ENCODE measurements at regions not wholly inside any gene's neighbourhood (a gene's known extent, or its start where the extent isn't known, plus 50 kb on each side); places are given as distances from the start of the nearest gene placed in this dataset.
"Not testable (repeated sequence)": the region's sequence is repeated elsewhere in the genome, so short reads cannot be mapped to it uniquely, and the experiment has no call there.

DNA sequence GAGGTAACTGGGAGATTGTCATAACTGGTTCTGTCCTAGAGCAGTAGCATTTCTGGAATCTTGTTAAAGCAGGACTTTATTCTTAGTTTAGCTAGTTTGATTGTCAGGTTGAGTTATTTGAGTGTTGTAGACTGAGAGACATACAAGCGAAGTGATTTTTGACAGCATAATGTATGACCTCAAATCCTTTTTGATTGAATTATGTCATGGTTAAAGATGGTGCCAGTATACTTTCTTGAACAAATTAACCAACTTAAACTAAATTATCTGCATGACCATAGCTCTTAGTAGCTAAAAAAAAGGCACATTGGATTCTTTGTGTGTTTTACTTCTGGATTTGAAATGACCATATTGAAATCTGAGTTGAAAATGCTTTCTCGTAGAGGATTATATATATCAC, 626.6 kb downstream of the TMTC2 start:
- no peak for DNase-seq

DNA sequence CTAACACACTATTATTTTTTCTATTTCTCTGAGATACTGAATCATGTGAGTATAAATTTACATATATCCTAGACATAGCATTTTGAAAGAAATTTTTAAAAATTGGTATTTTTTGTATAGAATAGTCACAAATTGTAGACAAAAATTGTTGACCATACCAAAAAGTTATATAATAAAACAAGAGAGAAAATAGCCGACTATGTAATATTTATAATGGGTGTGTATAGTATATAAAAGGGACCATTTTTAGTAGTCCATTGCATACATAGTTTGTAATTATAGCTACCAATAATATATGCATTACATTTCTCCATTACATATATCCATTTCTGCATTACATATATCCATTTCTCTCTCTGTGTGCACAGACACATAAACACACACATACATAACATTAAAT, 590.2 kb downstream of the TMTC2 start:
- DNase-seq, result no peak

DNA sequence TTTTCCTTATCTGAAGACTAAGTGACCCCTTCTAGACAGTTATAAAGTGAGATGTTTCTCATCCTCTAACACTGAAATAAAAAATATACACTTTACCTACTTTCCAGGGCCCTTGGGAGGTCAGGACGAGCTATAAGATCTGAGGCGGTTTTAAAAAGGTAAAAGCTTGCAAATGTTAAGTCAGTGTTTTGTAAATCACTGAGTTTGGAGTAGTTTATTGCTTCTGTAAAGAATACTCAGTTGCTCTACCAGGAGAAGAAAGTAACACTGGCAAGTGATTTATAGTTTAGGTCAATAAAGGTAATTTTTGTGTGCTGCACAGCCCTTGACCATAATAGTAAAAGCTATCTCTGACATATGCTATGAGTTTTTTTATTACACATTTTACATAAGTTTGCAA, 584.5 kb downstream of the TMTC2 start:
- DNase-seq, result no peak

DNA sequence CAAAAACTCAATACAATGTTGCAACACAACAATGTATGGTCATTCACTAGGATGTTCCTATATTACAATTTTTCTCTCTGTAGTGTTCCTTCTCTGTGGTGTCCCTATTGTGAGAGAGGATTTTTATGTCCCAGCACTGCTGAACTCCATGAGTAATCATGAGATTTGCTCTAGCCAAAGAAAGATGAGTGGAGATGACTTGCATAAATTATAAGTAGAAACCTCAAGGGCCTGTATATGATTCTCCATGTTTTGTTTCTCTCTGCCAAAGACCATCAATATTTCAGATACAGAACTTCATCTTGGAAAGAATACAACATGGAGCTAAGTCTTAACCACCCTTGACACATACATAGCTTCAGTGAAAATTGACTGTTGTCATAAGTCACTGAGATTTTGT, 579.1 kb downstream of the TMTC2 start:
- DNase-seq, result no peak

DNA sequence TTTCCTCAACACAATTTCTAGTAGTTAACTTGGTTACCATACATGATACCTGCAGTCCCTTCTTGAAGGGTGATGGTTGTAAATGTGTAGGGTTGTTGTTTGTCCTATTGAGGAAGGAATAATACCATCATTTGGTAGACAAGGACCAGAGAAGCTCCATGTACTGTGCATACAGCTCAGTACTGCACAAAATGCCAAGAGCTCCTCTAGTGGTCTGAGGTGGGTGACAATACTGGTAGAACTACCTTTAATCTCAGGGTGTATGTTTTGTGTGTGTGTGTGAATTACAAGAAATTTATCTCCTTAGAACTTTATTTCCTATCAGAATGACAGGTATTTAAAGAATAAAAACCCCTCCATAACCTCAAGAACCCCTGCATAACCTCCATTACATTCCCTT, 575.3 kb downstream of the TMTC2 start:
- DNase-seq, result no peak

DNA sequence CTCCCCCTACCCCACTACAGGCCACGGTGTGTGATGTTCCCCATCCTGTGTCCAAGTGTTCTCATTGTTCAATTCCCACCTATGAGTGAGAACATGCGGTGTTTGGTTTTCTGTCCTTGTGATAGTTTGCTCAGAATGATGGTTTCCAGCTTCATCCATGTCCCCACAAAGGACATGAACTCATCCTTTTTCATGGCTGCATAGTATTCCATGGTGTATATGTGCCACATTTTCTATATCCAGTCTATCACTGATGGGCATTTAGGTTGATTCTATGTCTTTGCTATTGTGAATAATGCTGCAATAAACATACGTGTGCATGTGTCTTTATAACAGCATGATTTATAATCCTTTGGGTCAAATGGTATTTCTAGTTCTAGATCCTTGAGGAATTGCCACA, 573.4 kb downstream of the TMTC2 start:
- not testable (repeated sequence) for DNase-seq

DNA sequence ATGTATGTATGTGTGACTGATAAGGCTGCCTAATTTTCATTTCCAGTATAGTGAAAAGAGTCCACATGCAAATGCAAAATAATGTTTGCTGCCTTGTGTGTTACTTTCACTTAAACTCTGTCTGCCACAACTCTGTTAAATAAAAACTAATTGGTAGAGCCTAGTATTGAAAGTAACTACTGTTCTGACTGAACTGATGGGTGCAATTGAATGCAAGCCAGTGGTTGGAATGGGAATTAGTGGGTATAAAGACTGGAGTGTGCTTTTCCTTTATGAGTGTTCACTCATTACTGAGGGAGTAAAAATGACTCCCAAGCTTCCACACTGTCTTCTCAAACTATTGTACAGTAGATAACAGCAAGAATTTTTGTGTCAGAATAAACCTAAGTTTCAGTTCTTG, 571.0 kb downstream of the TMTC2 start:
- DNase-seq, result no peak

DNA sequence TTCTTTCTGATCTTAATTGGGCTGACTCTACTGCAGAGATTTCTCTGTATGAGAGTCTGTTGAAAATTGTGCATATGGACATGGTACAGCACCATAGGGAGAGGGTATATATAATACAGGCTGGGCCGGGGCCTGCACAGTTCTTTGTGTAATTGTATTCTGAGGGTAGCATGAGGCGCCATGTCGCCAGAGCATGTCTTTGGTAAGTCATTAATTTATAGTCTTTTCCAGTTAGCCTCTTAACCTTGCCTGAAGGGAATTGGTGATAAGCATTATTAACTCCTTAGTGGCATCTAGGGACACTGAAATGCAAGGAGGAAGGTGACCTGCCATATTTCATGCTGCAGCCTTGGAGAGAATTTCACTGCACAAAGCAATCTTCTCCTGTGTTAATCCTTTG, 569.9 kb downstream of the TMTC2 start:
- no peak for DNase-seq

DNA sequence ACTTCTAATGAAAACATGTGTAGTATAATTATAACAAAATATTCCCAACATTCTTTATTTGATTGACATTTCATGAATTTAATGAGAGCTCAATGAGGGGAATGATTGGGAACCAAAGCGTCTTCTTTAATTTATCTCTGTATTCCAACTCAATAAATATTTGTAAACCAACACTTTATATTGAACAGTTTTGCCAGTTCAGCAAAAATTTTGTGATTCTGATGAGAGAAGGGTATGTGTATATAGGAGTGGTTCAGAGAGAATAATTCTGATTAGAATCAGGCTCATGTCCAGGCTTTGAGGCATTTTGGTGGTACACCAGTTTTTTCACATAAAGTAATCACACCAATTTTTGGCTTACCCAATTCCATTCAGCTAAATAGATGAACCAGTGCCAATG, 564.2 kb downstream of the TMTC2 start:
- DNase-seq, result no peak

DNA sequence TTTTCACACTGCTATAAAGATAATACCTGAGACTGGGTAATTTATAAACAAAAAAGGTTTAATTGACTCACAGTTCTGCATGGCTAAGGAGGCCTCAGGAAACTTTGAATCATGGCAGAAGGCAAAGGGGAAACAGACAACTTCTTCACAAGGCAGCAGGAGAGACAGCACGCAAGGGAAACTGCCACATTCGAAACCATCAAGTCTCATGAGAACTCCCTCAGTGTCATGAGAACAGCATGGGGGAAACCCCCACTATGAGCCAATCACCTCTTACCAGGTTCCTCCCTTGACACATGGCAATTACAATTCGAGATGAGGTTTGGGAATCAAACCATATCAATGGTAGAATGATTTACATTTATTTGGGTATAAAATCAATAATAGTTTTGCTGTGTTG, 558.5 kb downstream of the TMTC2 start:
- no peak for DNase-seq

DNA sequence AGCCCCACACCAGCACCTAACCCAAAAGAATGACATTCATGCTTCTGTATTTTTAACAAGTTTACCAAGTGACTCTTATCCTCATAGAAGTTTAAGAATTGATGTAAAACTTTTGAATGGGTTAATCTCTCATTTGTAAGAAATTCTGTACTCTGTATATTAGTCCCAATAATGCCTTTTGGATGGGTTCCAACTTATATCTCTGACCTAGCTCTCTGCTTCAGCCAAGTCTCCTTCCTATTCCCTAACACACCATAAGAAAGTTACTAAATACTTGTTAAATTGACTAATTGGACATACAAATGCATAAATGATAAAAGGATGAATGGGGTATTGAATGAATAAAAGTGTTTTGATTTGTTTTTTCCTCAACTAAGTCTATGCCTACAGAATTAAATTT, 557.3 kb downstream of the TMTC2 start:
- no peak for DNase-seq

DNA sequence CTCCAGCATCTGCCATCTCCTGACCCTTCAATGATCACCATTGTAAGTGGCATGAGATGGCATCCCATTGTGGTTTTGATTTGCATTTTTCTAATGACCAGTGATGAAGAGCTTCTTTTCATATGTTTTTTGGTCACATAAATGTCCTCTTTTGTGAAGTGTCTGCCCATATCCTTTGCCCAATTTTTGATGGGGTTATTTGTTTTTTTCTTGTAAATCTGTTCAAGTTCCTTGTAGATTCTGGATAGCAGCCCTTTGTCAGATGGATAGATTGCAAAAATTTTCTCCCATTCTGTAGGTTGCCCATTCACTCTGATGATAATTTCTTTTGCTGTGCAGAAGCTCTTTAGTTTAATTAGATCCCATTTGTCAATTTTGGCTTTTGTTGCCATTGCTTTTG, 547.3 kb downstream of the TMTC2 start:
- DNase-seq, result not testable (repeated sequence)

DNA sequence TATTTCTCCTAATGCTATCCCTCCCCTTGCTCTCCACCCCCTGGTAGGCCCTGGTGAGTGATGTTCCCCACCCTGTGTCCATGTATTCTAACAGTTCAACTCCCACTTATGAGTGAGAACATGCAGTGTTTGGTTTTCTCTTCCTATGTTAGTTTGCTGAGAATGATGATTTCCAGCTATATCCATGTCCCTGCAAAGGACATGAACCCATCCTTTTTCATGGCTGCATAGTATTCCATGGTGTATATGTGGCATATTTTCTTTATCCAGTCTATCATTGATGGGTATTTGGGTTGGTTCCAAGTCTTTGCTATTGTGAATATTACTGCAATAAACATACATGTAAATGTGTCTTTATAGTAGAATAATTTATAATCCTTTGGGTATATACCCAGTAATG, 540.3 kb downstream of the TMTC2 start:
- DNase-seq, result not testable (repeated sequence)

DNA sequence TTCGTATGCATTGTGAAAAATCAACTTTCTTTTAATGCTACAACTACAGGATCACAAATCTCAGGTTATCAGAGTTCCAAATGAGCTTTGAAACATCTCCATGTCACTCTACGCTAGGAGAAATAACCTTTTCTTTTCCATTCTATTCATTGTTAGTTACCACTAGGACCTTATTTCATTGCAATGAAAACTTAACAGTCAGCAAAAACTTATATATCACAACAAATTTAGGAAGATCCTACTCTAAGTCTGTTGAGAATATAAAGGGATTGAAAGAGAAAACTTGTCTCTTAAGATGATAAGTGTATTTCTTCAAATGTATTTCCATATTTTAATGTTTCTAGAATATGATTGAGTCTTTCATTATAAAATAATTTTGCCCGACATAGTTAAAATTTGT, 539.1 kb downstream of the TMTC2 start:
- DNase-seq, result no peak

DNA sequence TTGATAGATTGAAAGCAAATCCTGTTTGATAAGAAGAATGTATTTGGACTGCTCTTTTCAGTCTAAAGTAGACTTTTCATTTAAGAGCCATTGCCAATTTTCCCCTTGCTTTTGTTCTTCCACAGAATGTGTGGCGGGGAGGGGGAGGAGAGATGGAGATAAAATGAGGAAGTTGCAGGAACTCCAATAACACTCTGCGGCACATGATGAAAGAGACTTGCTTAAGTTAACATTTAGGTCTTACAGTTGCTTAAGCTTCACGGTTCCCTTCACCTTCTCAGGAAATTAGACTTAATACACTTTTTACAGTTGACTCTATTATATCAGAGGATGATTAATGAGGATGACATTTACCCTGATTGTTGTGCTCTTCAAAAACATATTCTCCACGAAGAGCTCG, 537.3 kb downstream of the TMTC2 start:
- no peak for DNase-seq

DNA sequence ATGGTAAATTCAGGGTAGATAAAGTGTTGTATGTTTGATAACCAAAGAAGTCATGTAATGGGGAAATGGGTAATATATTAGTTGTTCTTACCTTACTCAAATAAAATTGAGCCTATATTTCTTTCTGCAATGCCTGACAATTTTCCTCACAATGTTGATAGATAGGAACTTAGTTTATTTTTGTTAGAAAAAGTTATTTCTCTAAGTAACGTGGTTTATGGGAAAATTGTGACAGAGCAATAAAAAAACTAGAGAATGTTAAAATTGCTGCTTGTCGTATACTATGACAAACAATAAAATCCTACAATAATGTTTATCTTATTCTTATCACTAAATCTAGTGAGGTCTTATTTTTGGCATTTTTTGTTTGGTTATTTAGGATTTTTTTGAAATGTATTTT, 534.1 kb downstream of the TMTC2 start:
- DNase-seq, result no peak

DNA sequence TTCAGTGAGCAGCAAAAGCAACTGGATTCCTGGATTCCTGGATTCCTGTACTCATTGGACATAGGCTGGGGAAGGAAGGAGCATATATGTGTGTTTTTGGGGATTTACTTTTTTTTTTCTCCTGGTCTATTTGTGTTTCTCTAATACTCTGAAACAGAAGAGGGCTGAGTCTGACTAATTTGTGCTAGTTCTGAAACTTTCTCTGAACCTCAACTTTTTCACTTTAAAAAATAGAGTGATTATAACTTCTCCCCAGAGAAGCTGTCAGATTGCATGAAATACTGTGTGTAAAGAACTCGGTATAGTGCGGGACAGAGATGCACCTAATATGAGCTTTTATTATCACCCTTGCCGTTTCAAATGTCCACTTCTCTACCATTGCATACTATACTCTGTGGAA, 529.5 kb downstream of the TMTC2 start:
- DNase-seq, result no peak

DNA sequence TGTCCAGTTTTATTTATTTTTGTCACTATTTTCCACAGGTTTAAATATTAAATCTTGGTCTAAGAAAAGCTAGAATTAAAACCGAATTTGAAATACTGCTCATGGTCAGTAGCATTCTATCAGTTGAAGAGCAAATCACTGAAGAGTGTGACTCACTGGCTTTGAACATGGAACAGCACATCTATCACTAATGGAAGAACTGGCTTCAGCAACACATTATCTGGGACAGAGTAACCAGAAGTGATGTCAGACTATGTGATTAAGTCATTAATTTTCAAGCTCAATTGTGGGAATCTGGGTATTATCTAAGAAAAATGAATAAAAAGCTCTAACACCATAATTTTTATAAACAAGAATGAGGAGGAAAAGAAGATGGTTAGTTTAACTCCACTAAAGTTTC, 527.5 kb downstream of the TMTC2 start:
- no peak for DNase-seq

DNA sequence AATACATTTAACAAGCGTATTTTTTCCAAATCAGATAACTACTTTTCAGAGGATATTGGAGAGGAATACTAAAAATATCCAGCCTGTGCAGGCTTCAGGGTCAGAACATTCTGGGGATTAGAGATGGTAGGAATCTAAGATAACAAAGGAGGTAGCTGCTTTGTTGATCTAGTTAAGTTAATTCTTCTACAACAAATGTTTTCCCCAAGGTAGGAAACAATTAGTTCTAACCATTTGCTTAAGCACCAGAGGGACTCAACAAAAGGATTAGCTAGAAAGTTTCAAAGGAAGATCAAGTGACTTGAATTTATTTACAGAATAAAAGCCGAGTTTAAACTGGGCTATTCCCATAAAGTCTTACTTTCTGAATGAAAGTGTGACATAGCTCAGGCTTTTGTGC, 524.2 kb downstream of the TMTC2 start:
- no peak for DNase-seq

DNA sequence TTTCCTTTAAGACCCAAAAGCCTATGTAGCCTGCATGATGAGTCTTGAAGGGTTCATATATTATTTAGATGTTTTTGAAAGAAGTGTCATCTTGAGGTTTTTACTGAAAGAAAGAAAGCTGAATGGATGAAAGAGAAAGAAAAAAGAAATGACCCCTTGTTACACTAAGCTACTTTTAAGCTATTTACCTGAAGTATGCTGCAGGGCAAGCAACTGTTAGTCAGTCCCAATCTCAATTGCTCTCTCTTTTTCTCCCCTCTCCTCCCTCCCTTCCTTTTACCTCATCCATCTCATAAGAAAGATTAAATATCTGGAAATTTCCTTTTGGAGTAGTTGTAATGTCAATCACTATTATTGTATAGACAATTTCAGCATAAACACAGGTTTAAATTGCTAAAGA, 512.4 kb downstream of the TMTC2 start:
- DNase-seq, result no peak

DNA sequence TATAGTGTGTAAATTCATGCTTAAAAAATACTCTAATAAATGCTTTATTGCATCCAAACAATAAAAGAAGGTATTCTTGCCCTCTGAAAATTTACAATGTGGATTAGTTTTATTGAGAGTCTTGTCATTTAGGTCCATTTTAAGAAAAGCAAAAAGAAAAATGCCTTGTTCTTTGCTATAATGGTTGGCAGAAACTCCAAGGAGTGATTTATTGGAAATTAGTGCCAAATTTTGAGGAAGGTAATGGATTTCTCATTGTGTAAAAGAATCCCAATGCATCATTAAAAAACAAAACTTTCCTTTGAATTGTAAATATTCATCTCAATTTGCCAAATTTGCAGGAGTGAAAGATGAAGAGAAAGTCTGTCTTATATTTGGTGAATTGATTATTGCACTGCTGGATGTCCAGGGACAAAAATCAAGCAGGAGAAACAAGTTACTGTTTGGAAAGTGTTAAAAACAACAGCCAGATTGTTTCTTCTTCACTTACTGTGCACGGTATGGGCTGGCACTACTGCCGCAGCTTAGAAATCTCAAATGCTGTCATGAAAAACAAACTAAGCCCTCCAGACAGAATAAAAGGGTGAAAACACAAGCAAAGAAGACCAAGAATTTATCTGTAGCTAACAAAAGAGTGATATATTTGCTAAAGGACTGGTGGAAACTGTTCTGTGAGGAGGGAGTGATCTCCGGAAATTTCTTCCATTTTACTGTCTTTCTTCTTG, 511.7 kb downstream of the TMTC2 start:
- DNase-seq, result no peak

DNA sequence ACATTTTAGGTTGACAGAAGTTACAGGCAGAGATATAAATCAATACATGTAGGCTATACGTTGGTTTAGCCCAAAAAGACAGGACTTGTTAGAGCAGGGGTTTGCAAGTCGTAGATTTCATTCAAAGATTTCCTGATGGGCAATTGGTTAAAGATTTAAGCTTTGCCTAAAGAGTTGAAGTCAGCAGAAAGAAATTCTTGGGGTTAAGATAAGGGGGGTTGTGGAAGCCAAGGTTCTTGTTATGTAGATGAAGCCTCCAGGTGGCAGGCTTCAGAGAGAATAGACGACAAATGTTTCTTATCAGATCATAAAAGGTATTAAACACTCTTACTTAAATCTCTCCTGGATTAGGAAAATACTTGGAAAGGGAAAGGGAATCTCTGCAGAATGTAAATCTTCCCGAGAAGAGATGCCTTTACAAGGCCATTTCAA, 510.8 kb downstream of the TMTC2 start:
- no peak for DNase-seq

DNA sequence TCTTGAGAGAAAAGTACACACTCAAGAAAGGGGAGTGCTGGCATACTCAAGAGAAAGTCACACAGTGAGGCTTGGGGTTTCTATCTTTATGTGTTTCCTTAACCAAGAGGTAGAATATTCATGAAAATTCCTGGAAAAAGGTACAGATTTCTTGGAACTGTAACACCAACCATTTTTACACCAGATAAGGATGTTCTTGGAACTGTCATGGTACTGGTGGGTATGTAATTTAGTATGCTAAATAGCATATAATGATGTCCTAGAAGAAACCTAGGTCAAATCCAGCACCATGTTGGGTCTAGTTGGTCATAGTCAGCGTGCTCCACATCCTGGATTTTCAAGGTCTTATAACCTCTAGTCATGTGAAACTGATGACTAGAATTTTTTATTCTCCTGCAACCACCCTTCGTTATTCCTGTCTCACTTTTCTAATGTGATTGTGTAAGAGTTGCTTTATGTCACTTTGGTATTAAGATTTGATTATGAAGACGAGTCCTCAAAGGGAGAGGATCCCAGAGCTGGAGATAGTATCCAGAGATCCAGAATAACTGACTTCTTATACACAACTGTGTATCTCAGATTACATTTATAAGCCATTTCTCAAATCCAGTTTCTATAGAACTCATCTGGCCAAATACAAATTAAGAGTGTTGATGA, 510.1 kb downstream of the TMTC2 start:
- no peak for DNase-seq

DNA sequence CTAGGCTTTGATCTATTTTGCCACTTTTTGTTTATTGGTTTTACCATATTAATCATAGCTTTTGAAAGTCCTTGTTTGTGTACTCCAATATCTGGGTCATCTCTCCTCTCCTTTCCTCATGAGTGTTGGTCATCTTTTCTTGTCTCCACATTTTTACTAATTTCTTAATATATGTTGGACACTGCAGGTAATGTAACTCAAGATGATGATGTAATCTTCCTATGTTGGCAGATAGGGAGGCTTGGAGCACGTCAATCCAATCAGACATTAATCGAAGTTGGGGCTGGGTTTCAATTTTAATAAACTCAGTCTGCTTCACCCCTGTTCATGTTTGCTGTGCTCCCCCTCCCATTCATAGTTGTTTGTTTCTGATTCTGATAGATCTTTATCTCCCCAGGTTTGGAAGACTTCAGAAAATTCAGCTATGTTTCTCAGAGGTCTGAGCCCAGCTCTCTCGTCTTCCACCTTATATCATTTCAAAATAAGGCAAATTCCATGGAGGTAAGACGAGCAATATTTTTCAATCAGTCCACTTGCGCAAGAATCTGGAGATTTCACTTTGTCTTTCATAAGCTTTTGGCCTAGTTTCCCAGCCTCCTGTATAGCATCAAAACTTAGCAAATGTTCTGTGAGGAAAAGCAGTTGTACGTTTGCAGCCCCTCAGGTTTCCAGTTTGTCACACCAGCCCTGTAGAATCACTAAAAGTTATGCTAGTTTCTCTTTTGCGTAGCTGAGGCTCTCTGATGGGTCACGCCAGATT, 504.1 kb downstream of the TMTC2 start:
- DNase-seq, result no peak
